Activated naive CD8-positive, alpha-beta T cell treated with anti-CD3 and anti-CD28 coated beads, Interleukin-2, amount 10 ng/mL, durations not matched to agents 7 days and 5 days (primary cell): ENCODE measurements at regions not wholly inside any gene's neighbourhood (a gene's known extent, or its start where the extent isn't known, plus 50 kb on each side); places are given as distances from the start of the nearest gene placed in this dataset.

Source experiments
- ATAC-seq: fragments of 150-1000 bp; cut with Tn5 transposase; one replicate; pipeline ENCODE4 v1.10.0; 2021; ENCODE audit warnings: low read depth, moderate library complexity
- POLR2A ChIA-PET: fragments of 350-600 bp; sonication (Branson Sonifier 250); formaldehyde crosslinking; loops from one replicate; lab custom pipeline; 2021; ENCODE audit warnings: antibody characterized with exemption; lab: Charles Lee
- DNase-seq: peaks from one replicate; pipeline ENCODE4 v3.0.0; 2021
- H3K27ac Mint-ChIP-seq: one replicate; pipeline ENCODE4 v1.8.0; 2022; ENCODE audit warnings: mild to moderate bottlenecking, mixed read lengths
- H3K27me3 Mint-ChIP-seq: one replicate; pipeline ENCODE4 v1.8.0; 2022; ENCODE audit warnings: mild to moderate bottlenecking, moderate library complexity, mixed read lengths
- H3K36me3 Mint-ChIP-seq: one replicate; pipeline ENCODE4 v1.8.0; 2021; ENCODE audit warnings: mild to moderate bottlenecking, mixed read lengths
- H3K4me1 Mint-ChIP-seq: one replicate; pipeline ENCODE4 v1.8.0; 2021; ENCODE audit warnings: mixed read lengths
- H3K4me3 Mint-ChIP-seq: one replicate; pipeline ENCODE4 v1.8.0; 2022; ENCODE audit warnings: mild to moderate bottlenecking, moderate library complexity, mixed read lengths
- H3K9me3 Mint-ChIP-seq: one replicate; pipeline ENCODE4 v1.8.0; 2021; ENCODE audit warnings: mixed read lengths

- Mint-ChIP-seq H3K4me3 (no peak overlapping the region), H3K36me3 (peaks cover 2% of the 10 kb centered on the region), H3K4me1 (no peaks in the 10 kb centered on the region), H3K27ac (no peak overlapping the region), H3K9me3 (no peaks in the 10 kb centered on the region), H3K27me3 (no peaks in the 10 kb centered on the region)
- no peak for DNase-seq
- POLR2A ChIA-PET, result no interaction called here
- no peak for ATAC-seq
Observed at GRCh38 chr2:217294211-217294610, 434.3 kb upstream of the TNP1 start.

- POLR2A ChIA-PET, result no interaction called here
Observed at GRCh38 chr2:217293607-217294006, 433.7 kb upstream of the TNP1 start.

GRCh38 chr2:217293046-217293445 is 433.2 kb upstream of the TNP1 start:
- no peak for DNase-seq
- POLR2A ChIA-PET, result no interaction called here
- Mint-ChIP-seq H3K27ac (no peak overlapping the region), H3K4me1 (no peaks in the 10 kb centered on the region), H3K9me3 (no peaks in the 10 kb centered on the region), H3K4me3 (no peak overlapping the region), H3K27me3 (no peaks in the 10 kb centered on the region), H3K36me3 (peaks cover 2% of the 10 kb centered on the region)
- ATAC-seq, result no peak

More at GRCh38 chr2:217293607-217294006, 433.7 kb upstream of the TNP1 start:
- Mint-ChIP-seq H3K4me1 (no peaks in the 10 kb centered on the region), H3K9me3 (no peaks in the 10 kb centered on the region), H3K27ac (no peak overlapping the region), H3K27me3 (no peaks in the 10 kb centered on the region), H3K36me3 (peaks cover 2% of the 10 kb centered on the region), H3K4me3 (no peak overlapping the region)
- no peak for ATAC-seq
- DNase-seq, result no peak

GRCh38 chr2:217291259-217291658 is 431.4 kb upstream of the TNP1 start:
- Mint-ChIP-seq H3K27ac (no peak overlapping the region), H3K4me1 (no peaks in the 10 kb centered on the region)

GRCh38 chr2:217290467-217290866 is 430.6 kb upstream of the TNP1 start:
- POLR2A ChIA-PET, result no interaction called here
- no peak overlapping the region for H3K4me3 Mint-ChIP-seq

More at GRCh38 chr2:217291259-217291658, 431.4 kb upstream of the TNP1 start:
- Mint-ChIP-seq H3K27me3 (no peaks in the 10 kb centered on the region), H3K4me3 (no peak overlapping the region), H3K9me3 (peaks cover 1% of the 10 kb centered on the region), H3K36me3 (peaks cover 2% of the 10 kb centered on the region)
- no peak for DNase-seq
- POLR2A ChIA-PET, result no interaction called here
- no peak for ATAC-seq

GRCh38 chr2:217289907-217290280 is 430.0 kb upstream of the TNP1 start:
- Mint-ChIP-seq H3K36me3 (peaks cover 2% of the 10 kb centered on the region), H3K27ac (no peak overlapping the region), H3K27me3 (no peaks in the 10 kb centered on the region)

More at GRCh38 chr2:217290467-217290866, 430.6 kb upstream of the TNP1 start:
- Mint-ChIP-seq H3K4me1 (no peaks in the 10 kb centered on the region), H3K36me3 (peaks cover 2% of the 10 kb centered on the region), H3K9me3 (peaks cover 1% of the 10 kb centered on the region), H3K27me3 (no peaks in the 10 kb centered on the region), H3K27ac (no peak overlapping the region)
- DNase-seq (no peak), ATAC-seq (no peak)

GRCh38 chr2:217289177-217289906 is 429.5 kb upstream of the TNP1 start:
- peaks cover 1% of the 10 kb centered on the region for H3K9me3 Mint-ChIP-seq
- POLR2A ChIA-PET, result no interaction called here
- H3K4me1 Mint-ChIP-seq, result no peaks in the 10 kb centered on the region
- DNase-seq (no peak), ATAC-seq (no peak)
- H3K27me3 Mint-ChIP-seq, result no peaks in the 10 kb centered on the region
- peaks cover 2% of the 10 kb centered on the region for H3K36me3 Mint-ChIP-seq
- H3K4me3 Mint-ChIP-seq, result no peak overlapping the region
- H3K27ac Mint-ChIP-seq, result no peak overlapping the region

More at GRCh38 chr2:217289907-217290280, 430.0 kb upstream of the TNP1 start:
- DNase-seq (no peak), ATAC-seq (no peak)
- Mint-ChIP-seq H3K9me3 (peaks cover 1% of the 10 kb centered on the region), H3K4me3 (no peak overlapping the region), H3K4me1 (no peaks in the 10 kb centered on the region)
- POLR2A ChIA-PET, result no interaction called here

GRCh38 chr2:217288472-217289063 is 428.7 kb upstream of the TNP1 start:
- H3K27ac Mint-ChIP-seq, result no peak overlapping the region
- H3K4me1 Mint-ChIP-seq, result no peaks in the 10 kb centered on the region
- H3K36me3 Mint-ChIP-seq, result peaks cover 4% of the 10 kb centered on the region
- POLR2A ChIA-PET, result no interaction called here
- no peak overlapping the region for H3K4me3 Mint-ChIP-seq
- no peak for DNase-seq
- peaks cover 1% of the 10 kb centered on the region for H3K9me3 Mint-ChIP-seq
- no peaks in the 10 kb centered on the region for H3K27me3 Mint-ChIP-seq
- no peak for ATAC-seq

- H3K27ac Mint-ChIP-seq, result no peak overlapping the region
- H3K27me3 Mint-ChIP-seq, result no peaks in the 10 kb centered on the region
- no peak for ATAC-seq
- no peak overlapping the region for H3K4me3 Mint-ChIP-seq
- H3K4me1 Mint-ChIP-seq, result no peaks in the 10 kb centered on the region
- H3K36me3 Mint-ChIP-seq, result peaks cover 4% of the 10 kb centered on the region
- no peak for DNase-seq
- H3K9me3 Mint-ChIP-seq, result peaks cover 1% of the 10 kb centered on the region
- POLR2A ChIA-PET, result no interaction called here
Observed at GRCh38 chr2:217286833-217287232, 427.0 kb upstream of the TNP1 start.

GRCh38 chr2:217285926-217286325 is 426.1 kb upstream of the TNP1 start:
- no peaks in the 10 kb centered on the region for H3K27me3 Mint-ChIP-seq
- ATAC-seq (no peak), DNase-seq (no peak)
- H3K4me1 Mint-ChIP-seq, result no peaks in the 10 kb centered on the region
- peaks cover 1% of the 10 kb centered on the region for H3K9me3 Mint-ChIP-seq
- peaks cover 4% of the 10 kb centered on the region for H3K36me3 Mint-ChIP-seq
- POLR2A ChIA-PET, result no interaction called here
- H3K4me3 Mint-ChIP-seq, result no peak overlapping the region
- H3K27ac Mint-ChIP-seq, result no peak overlapping the region

GRCh38 chr2:217283460-217283859 is 423.6 kb upstream of the TNP1 start:
- no peak for DNase-seq
- Mint-ChIP-seq H3K4me3 (no peak overlapping the region), H3K36me3 (peaks cover 4% of the 10 kb centered on the region), H3K27ac (no peak overlapping the region), H3K27me3 (peaks cover 2% of the 10 kb centered on the region), H3K9me3 (peaks cover 1% of the 10 kb centered on the region), H3K4me1 (no peaks in the 10 kb centered on the region)
- POLR2A ChIA-PET, result no interaction called here
- no peak for ATAC-seq

- DNase-seq (no peak), ATAC-seq (no peak)
- H3K4me3 Mint-ChIP-seq, result no peak overlapping the region
- H3K9me3 Mint-ChIP-seq, result peaks cover 1% of the 10 kb centered on the region
- H3K4me1 Mint-ChIP-seq, result no peaks in the 10 kb centered on the region
- POLR2A ChIA-PET, result no interaction called here
- H3K27ac Mint-ChIP-seq, result no peak overlapping the region
- H3K27me3 Mint-ChIP-seq, result peaks cover 2% of the 10 kb centered on the region
- peaks cover 4% of the 10 kb centered on the region for H3K36me3 Mint-ChIP-seq
Observed at GRCh38 chr2:217282531-217282930, 422.7 kb upstream of the TNP1 start.

GRCh38 chr2:217279556-217279955 is 419.7 kb upstream of the TNP1 start:
- Mint-ChIP-seq H3K27me3 (peaks cover 2% of the 10 kb centered on the region), H3K9me3 (no peaks in the 10 kb centered on the region), H3K4me3 (no peak overlapping the region), H3K27ac (no peak overlapping the region), H3K36me3 (peaks cover 2% of the 10 kb centered on the region), H3K4me1 (no peaks in the 10 kb centered on the region)
- no peak for DNase-seq
- no peak for ATAC-seq
- POLR2A ChIA-PET, result no interaction called here

GRCh38 chr2:217279140-217279539 is 419.3 kb upstream of the TNP1 start:
- peaks cover 2% of the 10 kb centered on the region for H3K27me3 Mint-ChIP-seq
- peaks cover 2% of the 10 kb centered on the region for H3K36me3 Mint-ChIP-seq
- no peak for ATAC-seq
- no peaks in the 10 kb centered on the region for H3K4me1 Mint-ChIP-seq
- no peaks in the 10 kb centered on the region for H3K9me3 Mint-ChIP-seq
- no peak overlapping the region for H3K27ac Mint-ChIP-seq
- H3K4me3 Mint-ChIP-seq, result no peak overlapping the region
- no peak for DNase-seq
- POLR2A ChIA-PET, result no interaction called here
